ENCODE measurements at regions not wholly inside any gene's neighbourhood (a gene's known extent, or its start where the extent isn't known, plus 50 kb on each side); places are given as distances from the start of the nearest gene placed in this dataset.

DNA sequence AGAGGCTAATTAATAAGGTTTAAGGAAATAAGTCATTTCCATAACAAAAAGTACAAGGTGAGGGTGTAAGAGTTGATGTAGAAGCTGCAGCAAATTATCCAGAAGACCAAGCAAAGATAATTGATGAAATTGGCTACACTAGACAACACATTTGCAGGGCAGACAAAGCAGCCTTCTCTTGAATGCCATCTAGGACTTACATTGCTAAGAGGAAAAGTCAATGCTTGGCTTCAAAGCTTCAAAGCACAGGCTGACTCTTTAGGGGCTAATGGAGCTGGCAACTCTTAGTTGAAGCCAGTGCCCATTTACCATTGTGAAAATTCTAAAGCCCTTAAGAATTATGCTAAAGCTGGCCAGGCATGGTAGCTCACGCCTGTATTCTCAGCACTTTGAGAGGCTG, 728.6 kb upstream of the KLHL29 start:
- TF ChIP-seq, protein P1, sequence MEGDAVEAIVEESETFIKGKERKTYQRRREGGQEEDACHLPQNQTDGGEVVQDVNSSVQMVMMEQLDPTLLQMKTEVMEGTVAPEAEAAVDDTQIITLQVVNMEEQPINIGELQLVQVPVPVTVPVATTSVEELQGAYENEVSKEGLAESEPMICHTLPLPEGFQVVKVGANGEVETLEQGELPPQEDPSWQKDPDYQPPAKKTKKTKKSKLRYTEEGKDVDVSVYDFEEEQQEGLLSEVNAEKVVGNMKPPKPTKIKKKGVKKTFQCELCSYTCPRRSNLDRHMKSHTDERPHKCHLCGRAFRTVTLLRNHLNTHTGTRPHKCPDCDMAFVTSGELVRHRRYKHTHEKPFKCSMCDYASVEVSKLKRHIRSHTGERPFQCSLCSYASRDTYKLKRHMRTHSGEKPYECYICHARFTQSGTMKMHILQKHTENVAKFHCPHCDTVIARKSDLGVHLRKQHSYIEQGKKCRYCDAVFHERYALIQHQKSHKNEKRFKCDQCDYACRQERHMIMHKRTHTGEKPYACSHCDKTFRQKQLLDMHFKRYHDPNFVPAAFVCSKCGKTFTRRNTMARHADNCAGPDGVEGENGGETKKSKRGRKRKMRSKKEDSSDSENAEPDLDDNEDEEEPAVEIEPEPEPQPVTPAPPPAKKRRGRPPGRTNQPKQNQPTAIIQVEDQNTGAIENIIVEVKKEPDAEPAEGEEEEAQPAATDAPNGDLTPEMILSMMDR (IDR thresholded peaks at IDR 0.05; ENCODE audit: insufficient read depth, low read length), result no peak
- H3K4me3 ChIP-seq (ENCODE audit: low read depth, low read length), result no peak overlapping the region
- no peak for DNase-seq (ENCODE audit: low read depth)

DNA sequence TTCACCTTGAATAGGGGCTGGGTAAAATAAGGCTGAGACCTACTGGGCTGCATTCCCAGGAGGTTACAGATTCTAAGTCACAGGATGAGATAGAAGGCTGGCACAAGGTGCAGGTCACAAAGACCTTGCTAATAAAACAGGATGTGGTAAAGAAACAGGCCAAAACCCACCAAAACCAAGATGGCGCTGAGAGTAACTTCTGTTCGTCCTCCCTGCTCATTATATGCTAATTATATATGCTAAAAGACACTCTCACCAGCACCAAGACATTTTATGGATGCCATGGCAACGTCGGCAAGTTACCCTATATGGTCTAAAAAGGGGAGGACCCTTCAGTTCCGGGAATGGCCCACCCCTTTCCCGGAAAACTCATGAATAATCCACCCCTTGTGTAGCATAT, 711.5 kb upstream of the KLHL29 start:
- DNase-seq (ENCODE audit: low read depth), result no peak
- TF ChIP-seq, protein P1 (IDR thresholded peaks at IDR 0.05; ENCODE audit: insufficient read depth, low read length), result no peak

DNA sequence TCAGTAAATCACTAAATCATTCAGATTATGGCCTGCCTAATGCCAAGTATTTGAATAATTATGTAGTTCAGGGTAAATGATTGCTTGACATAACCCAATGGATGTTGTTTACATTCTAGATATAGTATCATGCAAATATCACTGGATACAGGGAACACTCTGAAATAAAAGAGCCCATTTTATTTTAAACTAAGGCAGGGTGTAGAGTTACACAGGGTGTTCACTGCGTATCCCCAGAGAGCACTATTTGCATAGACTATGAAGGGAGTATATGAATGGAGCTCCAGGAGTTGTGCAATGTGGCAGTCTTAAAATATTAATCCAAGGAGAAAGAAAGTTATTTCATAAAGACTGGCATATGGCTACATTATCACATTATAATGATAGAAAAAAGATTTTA, 701.1 kb upstream of the KLHL29 start:
- TF ChIP-seq, protein P1 (IDR thresholded peaks at IDR 0.05; ENCODE audit: insufficient read depth, low read length), result no peak
- no peak for DNase-seq (ENCODE audit: low read depth)
- H3K4me3 ChIP-seq (ENCODE audit: low read depth, low read length), result no peak overlapping the region

More for the DNA sequence above, 711.5 kb upstream of the KLHL29 start:
- no peak overlapping the region for H3K4me3 ChIP-seq (ENCODE audit: low read depth, low read length)

DNA sequence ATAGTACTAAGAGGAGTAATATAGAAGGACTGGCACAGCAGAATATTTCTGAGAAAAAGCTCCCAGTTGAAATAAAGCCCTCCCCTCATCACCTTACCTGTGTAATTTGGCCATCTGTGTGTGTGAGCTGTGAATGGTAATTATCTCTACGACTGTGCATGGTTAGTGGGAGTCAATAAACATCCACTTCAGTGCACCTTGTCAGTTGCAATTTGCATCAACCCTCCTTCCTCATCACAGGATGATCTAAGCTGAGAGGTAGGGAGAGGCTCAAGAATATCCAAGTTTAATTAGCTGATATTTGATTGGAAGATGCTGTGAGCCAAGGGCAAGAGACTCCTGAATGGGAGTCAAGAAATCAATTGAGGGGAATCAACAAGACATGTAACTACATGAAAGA, 694.9 kb upstream of the KLHL29 start:
- no peak for DNase-seq (ENCODE audit: low read depth)
- TF ChIP-seq, protein P1 (IDR thresholded peaks at IDR 0.05; ENCODE audit: insufficient read depth, low read length), result no peak

DNA sequence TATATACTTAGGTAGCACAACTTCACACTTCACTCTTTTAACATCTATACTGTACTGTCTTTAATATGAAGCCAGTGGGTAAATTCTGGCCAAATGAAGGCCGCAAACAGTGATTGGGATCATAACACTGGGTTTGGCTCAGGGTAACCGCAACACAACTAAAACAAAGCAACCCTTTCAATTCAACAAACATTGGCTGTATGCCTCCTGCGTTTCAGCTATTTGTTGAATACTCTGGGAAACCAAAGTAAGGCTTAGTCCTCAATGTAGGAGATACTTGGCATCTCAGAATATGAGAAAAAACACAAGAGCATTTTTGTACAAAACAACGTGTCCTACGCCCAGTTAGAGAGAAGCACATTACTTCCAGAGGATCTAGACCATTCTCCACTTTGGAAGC, 693.3 kb upstream of the KLHL29 start:
- TF ChIP-seq, protein P1 (IDR thresholded peaks at IDR 0.05; ENCODE audit: insufficient read depth, low read length), result no peak

More for the DNA sequence above, 694.9 kb upstream of the KLHL29 start:
- H3K4me3 ChIP-seq (ENCODE audit: low read depth, low read length), result no peak overlapping the region

DNA sequence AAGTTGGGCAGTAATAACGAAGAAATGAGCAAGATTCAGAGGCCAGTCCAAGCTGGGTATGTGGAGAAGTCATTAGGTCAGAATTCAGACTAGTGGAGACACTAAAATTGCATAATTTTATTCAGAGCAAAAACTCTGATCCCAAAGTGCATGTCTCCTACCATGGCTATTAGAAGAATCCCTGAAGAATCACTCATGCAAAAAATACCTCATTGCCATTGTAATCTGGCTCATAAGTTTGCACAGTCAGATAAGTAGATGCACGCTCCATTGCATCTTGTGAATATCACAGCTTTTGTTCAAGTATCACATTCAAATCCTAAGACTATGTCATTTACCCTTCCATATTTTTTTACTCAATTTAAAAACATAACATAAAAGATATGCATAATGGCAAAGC, 692.2 kb upstream of the KLHL29 start:
- TF ChIP-seq, protein P1 (IDR thresholded peaks at IDR 0.05; ENCODE audit: insufficient read depth, low read length), result no peak
- H3K4me3 ChIP-seq (ENCODE audit: low read depth, low read length), result no peak overlapping the region
- DNase-seq (ENCODE audit: low read depth), result no peak

More for the DNA sequence above, 693.3 kb upstream of the KLHL29 start:
- no peak for DNase-seq (ENCODE audit: low read depth)
- H3K4me3 ChIP-seq (ENCODE audit: low read depth, low read length), result no peak overlapping the region

DNA sequence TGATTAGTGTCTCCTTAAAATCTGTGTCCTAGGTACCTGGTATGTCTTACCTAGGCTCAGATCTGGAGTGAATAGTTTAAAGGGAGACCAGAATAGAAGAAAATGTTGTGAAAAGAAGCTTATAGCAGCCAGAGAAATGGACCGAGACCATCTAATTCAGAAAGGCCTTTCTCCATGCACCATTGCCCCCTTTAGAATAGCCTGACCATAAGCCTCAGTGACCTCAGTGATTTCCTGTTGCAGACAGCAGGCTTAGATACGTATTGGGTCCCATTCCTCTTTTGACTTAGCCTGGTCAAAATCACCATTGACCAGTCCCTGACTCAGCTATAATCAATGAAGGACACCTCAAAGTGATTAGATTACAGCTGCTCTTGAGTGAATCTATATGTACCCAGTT, 690.7 kb upstream of the KLHL29 start:
- no peak for DNase-seq (ENCODE audit: low read depth)
- no peak overlapping the region for H3K4me3 ChIP-seq (ENCODE audit: low read depth, low read length)
- TF ChIP-seq, protein P1 (IDR thresholded peaks at IDR 0.05; ENCODE audit: insufficient read depth, low read length), result no peak

Measured in fibroblast of the aortic adventitia (primary cell).